H1 (cell line): ENCODE measurements at regions not wholly inside any gene's neighbourhood (a gene's known extent, or its start where the extent isn't known, plus 50 kb on each side); places are given as distances from the start of the nearest gene placed in this dataset.

ENCODE experiments used
- CTCF ChIA-PET: fragments of 300-600 bp; sonication (Branson Sonifier 250); formaldehyde crosslinking; loops from one replicate; lab custom pipeline; 2021; ENCODE audit not compliant: partially characterized antibody; lab: Charles Lee
- POLR2A ChIA-PET: fragments of 300-600 bp; sonication (Branson Sonifier 250); formaldehyde crosslinking; loops from one replicate; lab custom pipeline; 2021; ENCODE audit warnings: inconsistent platforms; ENCODE audit not compliant: partially characterized antibody; lab: Charles Lee
- DNase-seq, 2 experiments: peaks; one replicate each; pipeline versions ENCODE4 v3.0.0 to v3.0.0-alpha.2; 2010 to 2022; ENCODE audit warnings: low spot score in 2 of 2, low read depth in 1 of 2, mixed read lengths in 1 of 2
- FAIRE-seq: peaks from 2 replicates; lab custom pipeline; 2011; peaks lifted over from hg19 to GRCh38; lab: Jason Lieb, UNC
- H2AFZ ChIP-seq: 2 replicates; pipeline ENCODE4 v1.8.1; 2012; ENCODE audit warnings: low read length, inconsistent platforms
- H2AK5ac ChIP-seq: 2 replicates; pipeline ENCODE4 v1.6.1; 2013; ENCODE audit warnings: low read depth, low read length
- H2BK120ac ChIP-seq: replicated peaks from 2 replicates; pipeline ENCODE3; 2013; ENCODE audit warnings: low read depth, low read length, inconsistent platforms
- H2BK12ac ChIP-seq: 2 replicates; pipeline ENCODE4 v1.6.1; 2013; ENCODE audit warnings: low read depth, low read length
- H2BK15ac ChIP-seq: 2 replicates; pipeline ENCODE4 v1.6.1; 2013; ENCODE audit warnings: low read length
- H2BK20ac ChIP-seq: 2 replicates; pipeline ENCODE4 v1.6.1; 2013; ENCODE audit warnings: low read length
- H2BK5ac ChIP-seq: 2 replicates; pipeline ENCODE4 v1.6.1; 2013; ENCODE audit warnings: low read depth, low read length
- H3K14ac ChIP-seq: 2 replicates; pipeline ENCODE4 v1.6.1; 2013; ENCODE audit warnings: inconsistent platforms; ENCODE audit not compliant: insufficient read length
- H3K18ac ChIP-seq: 2 replicates; pipeline ENCODE4 v1.6.1; 2013; ENCODE audit warnings: low read length; ENCODE audit errors: extremely low read depth
- H3K23ac ChIP-seq: 2 replicates; pipeline ENCODE4 v1.6.1; 2013; ENCODE audit warnings: inconsistent platforms; ENCODE audit not compliant: insufficient read length
- H3K23me2 ChIP-seq: 2 replicates; pipeline ENCODE4 v1.6.1; 2013; ENCODE audit warnings: low read depth, low read length
- H3K27ac ChIP-seq: 2 replicates; pipeline ENCODE4 v1.6.1; 2011; ENCODE audit warnings: low read depth, low read length, inconsistent platforms
- H3K27me3 ChIP-seq, 4 experiments: replicated peaks in 1 of 4; 1 replicate in 1 of 4; 2 replicates in 3 of 4; pipeline versions ENCODE4 v1.6.1 to v1.8.1; 2011 to 2013; ENCODE audit warnings: low read length in 3 of 4, mild to moderate bottlenecking in 3 of 4, inconsistent platforms in 2 of 4, mixed read lengths in 2 of 4, moderate library complexity in 1 of 4; ENCODE audit not compliant: control insufficient read depth in 3 of 4, insufficient read depth in 3 of 4; ENCODE audit errors: extremely low read depth in 1 of 4
- H3K36me3 ChIP-seq, 4 experiments: 2 replicates each; pipeline versions ENCODE4 v1.6.1 to v1.8.1; 2011 to 2013; ENCODE audit warnings: mild to moderate bottlenecking in 4 of 4, low read length in 3 of 4, moderate library complexity in 2 of 4, control low read depth in 1 of 4, inconsistent platforms in 1 of 4; ENCODE audit not compliant: insufficient read depth in 4 of 4, control insufficient read depth in 2 of 4
- H3K4ac ChIP-seq: replicated peaks from 2 replicates; pipeline ENCODE3; 2013; ENCODE audit warnings: low read length, low read depth, mixed read lengths, inconsistent platforms; ENCODE audit not compliant: insufficient read length
- H3K4me1 ChIP-seq, 4 experiments: replicated peaks in 1 of 4; 1 replicate in 1 of 4; 2 replicates in 3 of 4; pipeline versions ENCODE4 v1.6.1 to v1.8.1; 2011 to 2013; ENCODE audit warnings: low read length in 3 of 4, inconsistent platforms in 2 of 4, mixed read lengths in 1 of 4; ENCODE audit not compliant: insufficient read depth in 4 of 4, control insufficient read depth in 3 of 4
- H3K4me2 ChIP-seq, 2 experiments: 2 replicates each; pipeline versions ENCODE4 v1.6.1 to v1.8.1; 2011 to 2013; ENCODE audit warnings: low read depth in 2 of 2, low read length in 2 of 2, control low read depth in 1 of 2, inconsistent platforms in 1 of 2, mild to moderate bottlenecking in 1 of 2; ENCODE audit not compliant: insufficient read depth in 1 of 2
- H3K4me3 ChIP-seq, 4 experiments: fragments of 200-600, 300-600 bp in 1 of 4; sonication (generic), shearing (Covaris generic), sonication (Bioruptor Twin) in 1 of 4; 2 replicates each; pipeline versions ENCODE4 v1.5.1 to v1.8.1; 2011 to 2016; ENCODE audit warnings: low read length in 4 of 4, low read depth in 3 of 4, control low read depth in 2 of 4, inconsistent platforms in 2 of 4, mild to moderate bottlenecking in 2 of 4, mixed read lengths in 1 of 4, moderate library complexity in 1 of 4; ENCODE audit not compliant: insufficient read depth in 2 of 4; ENCODE audit errors: extremely low read depth in 1 of 4
- H3K56ac ChIP-seq: replicated peaks from 2 replicates; pipeline ENCODE3; 2013; ENCODE audit warnings: low read depth, mild to moderate bottlenecking, mixed read lengths, low read length, inconsistent platforms; ENCODE audit not compliant: insufficient read length
- H3K79me1 ChIP-seq: 2 replicates; pipeline ENCODE4 v1.6.1; 2013; ENCODE audit warnings: low read depth, low read length, control low read depth
- H3K79me2 ChIP-seq, 2 experiments: 2 replicates each; pipeline versions ENCODE4 v1.6.1 to v1.8.1; 2012 to 2013; ENCODE audit warnings: low read length in 2 of 2, mild to moderate bottlenecking in 2 of 2, inconsistent platforms in 1 of 2; ENCODE audit not compliant: insufficient read depth in 2 of 2, control insufficient read depth in 1 of 2
- H3K9ac ChIP-seq, 4 experiments: replicated peaks in 1 of 4; 1 replicate in 1 of 4; 2 replicates in 3 of 4; pipeline versions ENCODE4 v1.6.1 to v1.8.1; 2011 to 2013; ENCODE audit warnings: low read depth in 3 of 4, low read length in 3 of 4, control low read depth in 2 of 4, mild to moderate bottlenecking in 2 of 4, moderate library complexity in 2 of 4, inconsistent platforms in 1 of 4; ENCODE audit errors: extremely low read depth in 1 of 4
- H3K9me3 ChIP-seq, 2 experiments: 2 replicates each; pipeline versions ENCODE4 v1.6.1 to v1.8.1; 2012 to 2013; ENCODE audit warnings: mild to moderate bottlenecking in 2 of 2, moderate library complexity in 2 of 2, control low read depth in 1 of 2, inconsistent platforms in 1 of 2, low read depth in 1 of 2, low read length in 1 of 2, mixed read lengths in 1 of 2; ENCODE audit not compliant: insufficient read depth in 2 of 2
- H4K20me1 ChIP-seq, 2 experiments: replicated peaks in 1 of 2; 2 replicates each; pipeline versions ENCODE3 to v1.8.1; 2011 to 2013; ENCODE audit warnings: inconsistent platforms in 2 of 2, low read length in 2 of 2, mild to moderate bottlenecking in 1 of 2; ENCODE audit not compliant: insufficient read depth in 2 of 2, control insufficient read depth in 1 of 2
- H4K5ac ChIP-seq: 2 replicates; pipeline ENCODE4 v1.6.1; 2013; ENCODE audit warnings: low read length, low read depth, mixed read lengths, inconsistent platforms; ENCODE audit not compliant: insufficient read length
- H4K8ac ChIP-seq: 2 replicates; pipeline ENCODE4 v1.8.0; 2013; ENCODE audit warnings: mild to moderate bottlenecking, moderate library complexity, low read length, inconsistent platforms; ENCODE audit not compliant: insufficient read depth; ENCODE audit errors: extremely low read depth
- H4K91ac ChIP-seq: replicated peaks from 2 replicates; pipeline ENCODE3; 2013; ENCODE audit warnings: low read length, mixed read lengths, inconsistent platforms; ENCODE audit not compliant: insufficient read length
- TAF1 ChIP-seq: IDR thresholded peaks from 2 replicates; pipeline ENCODE4 v1.6.1; 2011; ENCODE audit warnings: mild to moderate bottlenecking, low read depth, low read length
- WGBS, 2 experiments: shearing (Covaris generic) in 1 of 2; methylation state at CpG; one replicate each; pipeline versions ENCODE4 v1.1.6 to v1.1.7; 2013 to 2015; ENCODE audit warnings: low lambda C conversion rate in 2 of 2, mixed read lengths in 2 of 2, inconsistent platforms in 1 of 2, low coverage in 1 of 2, missing lambda C conversion rate in 1 of 2; ENCODE audit not compliant: insufficient replicate concordance in 2 of 2, insufficient coverage in 1 of 2, insufficient read length in 1 of 2; ENCODE audit errors: extremely low coverage in 1 of 2, missing lambda C conversion rate in 1 of 2; 5-methylcytosine and 5-hydroxymethylcytosine counted together

DNA sequence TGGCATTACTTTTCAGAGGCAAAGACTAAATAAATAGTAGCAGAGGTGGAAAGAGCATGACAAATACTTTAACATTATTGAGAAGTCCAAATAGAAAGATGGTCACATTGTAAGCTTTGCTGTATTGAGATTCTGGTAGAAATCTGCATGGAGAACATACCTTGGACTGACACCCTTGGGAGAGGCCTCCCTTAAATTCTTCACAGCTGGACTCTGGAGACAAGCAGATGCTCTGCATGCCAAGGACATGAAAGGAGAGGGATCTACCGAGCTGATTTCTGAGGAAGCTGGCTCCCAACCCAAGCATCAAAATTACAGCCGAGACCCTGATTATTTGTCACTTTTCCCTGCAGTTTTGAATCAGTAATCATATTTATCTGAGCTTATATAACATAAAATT, 212.5 kb upstream of the COL8A1 start:
- no peak overlapping the region for H2AFZ ChIP-seq
- no peak overlapping the region for H3K4me3 ChIP-seq
- FAIRE-seq (no peak), DNase-seq (no peak)
- H3K36me3 ChIP-seq = no peaks in the 10 kb centered on the region
- H2BK120ac ChIP-seq = no peak overlapping the region
- no peak overlapping the region for H2BK20ac ChIP-seq
- H3K27ac ChIP-seq = no peak overlapping the region
- H4K91ac ChIP-seq = no peak overlapping the region
- no peak overlapping the region for H3K23ac ChIP-seq
- H4K8ac ChIP-seq = no peak overlapping the region
- no peaks in the 10 kb centered on the region for H3K23me2 ChIP-seq
- no peaks in the 10 kb centered on the region for H4K20me1 ChIP-seq
- no peak overlapping the region for H3K14ac ChIP-seq
- 81% methylated on average over 2 of the region's 2 CpGs; no CpG with 5 or more reads in 1 of the 2 experiments for WGBS, 2 experiments
- ChIA-PET CTCF (no interaction called here), POLR2A (no interaction called here)
- H2BK5ac ChIP-seq = no peak overlapping the region
- no peaks in the 10 kb centered on the region for H3K79me1 ChIP-seq
- no peak overlapping the region for H3K18ac ChIP-seq
- no peak overlapping the region for H3K4me2 ChIP-seq
- H2BK12ac ChIP-seq = no peak overlapping the region
- no peak overlapping the region for H4K5ac ChIP-seq
- TF ChIP-seq TAF1 = no peak
- H2BK15ac ChIP-seq = no peak overlapping the region
- no peaks in the 10 kb centered on the region for H3K4me1 ChIP-seq
- H3K56ac ChIP-seq = no peak overlapping the region
- H3K79me2 ChIP-seq = no peaks in the 10 kb centered on the region
- no peak overlapping the region for H2AK5ac ChIP-seq
- H3K27me3 ChIP-seq = no peaks in the 10 kb centered on the region
- no peaks in the 10 kb centered on the region for H3K9me3 ChIP-seq
- no peak overlapping the region for H3K4ac ChIP-seq
- H3K9ac ChIP-seq = no peak overlapping the region
